ENCODE measurements at regions not wholly inside any gene's neighbourhood (a gene's known extent, or its start where the extent isn't known, plus 50 kb on each side); places are given as distances from the start of the nearest gene placed in this dataset.

- Histone ChIP-seq H3K36me3 (no peaks in the 10 kb centered on the region), H3K9me3 (peaks cover 1% of the 10 kb centered on the region), H3K27ac (no peak overlapping the region), H3K27me3 (no peaks in the 10 kb centered on the region), H3K4me1 (ENCODE audit: control insufficient read depth in 1 of 2, insufficient read depth in 1 of 2, low read depth in 1 of 2, low read length in 1 of 2) (no peaks in the 10 kb centered on the region), H3K4me3 (ENCODE audit: low read depth in 1 of 2, low read length in 1 of 2) (no peak overlapping the region)
- TF ChIP-seq CTCF (IDR thresholded peaks at IDR 0.05) = no peak
These were observed 731.5 kb downstream of the XPNPEP1 start for GRCh38 chr10:109191823-109192222.

DNA sequence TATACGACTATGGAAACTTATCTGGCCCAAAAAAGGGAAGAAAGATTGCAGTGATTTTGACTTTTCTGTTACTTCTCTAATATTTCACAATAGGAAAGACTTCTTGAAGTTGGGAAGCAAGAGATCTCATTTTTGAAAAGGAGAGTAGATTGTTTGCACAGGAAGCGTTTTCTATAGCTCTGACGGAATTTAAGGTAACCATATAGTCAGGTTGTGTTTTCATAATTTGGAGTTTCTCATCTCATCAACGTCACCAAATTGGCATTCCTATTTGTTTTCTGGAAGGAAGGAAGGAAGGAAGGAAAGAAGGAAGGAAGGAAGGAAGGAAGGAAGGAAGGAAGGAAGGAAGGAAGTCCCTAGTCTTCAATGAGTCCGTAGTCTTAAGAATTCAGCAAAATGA lies 732.0 kb downstream of the XPNPEP1 start:
- Histone ChIP-seq H3K9me3 (peaks cover 6% of the 10 kb centered on the region), H3K36me3 (no peaks in the 10 kb centered on the region), H3K27me3 (no peaks in the 10 kb centered on the region), H3K4me3 (ENCODE audit: low read depth in 1 of 2, low read length in 1 of 2) (no peak overlapping the region), H3K4me1 (ENCODE audit: control insufficient read depth in 1 of 2, insufficient read depth in 1 of 2, low read depth in 1 of 2, low read length in 1 of 2) (no peaks in the 10 kb centered on the region), H3K27ac (no peak overlapping the region)
- no peak for TF ChIP-seq CTCF (IDR thresholded peaks at IDR 0.05)

DNA sequence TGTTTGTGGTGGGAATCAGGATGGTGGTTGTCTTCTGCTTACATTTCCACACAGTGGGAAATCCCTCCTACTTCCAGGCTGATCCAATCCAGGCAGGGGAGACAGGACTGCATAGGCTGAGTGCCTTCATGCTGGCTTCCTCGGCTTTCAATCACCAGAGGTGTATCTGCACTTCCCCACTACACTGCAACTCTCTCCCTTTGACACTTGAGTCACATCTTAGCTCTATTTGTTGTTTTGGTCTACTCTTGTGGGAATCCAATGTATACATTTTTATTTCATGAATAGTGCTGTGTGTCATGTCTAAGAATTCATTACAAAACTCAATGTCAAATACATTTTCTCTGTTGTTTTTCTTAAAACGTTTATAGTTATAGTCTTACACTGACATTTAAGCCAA lies 735.6 kb downstream of the XPNPEP1 start:
- TF ChIP-seq CTCF (IDR thresholded peaks at IDR 0.05) = no peak
- Histone ChIP-seq H3K27me3 (no peaks in the 10 kb centered on the region), H3K36me3 (no peaks in the 10 kb centered on the region)

GRCh38 chr10:109183366-109183765 lies 739.9 kb downstream of the XPNPEP1 start:
- H3K27me3 ChIP-seq = no peaks in the 10 kb centered on the region
- H3K36me3 ChIP-seq = no peaks in the 10 kb centered on the region
- H3K9me3 ChIP-seq = peaks cover 6% of the 10 kb centered on the region
- no peak for TF ChIP-seq CTCF (IDR thresholded peaks at IDR 0.05)
- no peak overlapping the region for H3K27ac ChIP-seq
- H3K4me3 ChIP-seq (ENCODE audit: low read depth in 1 of 2, low read length in 1 of 2) = no peak overlapping the region
- no peaks in the 10 kb centered on the region for H3K4me1 ChIP-seq (ENCODE audit: control insufficient read depth in 1 of 2, insufficient read depth in 1 of 2, low read depth in 1 of 2, low read length in 1 of 2)

More for the DNA sequence above, 735.6 kb downstream of the XPNPEP1 start:
- Histone ChIP-seq H3K27ac (no peak overlapping the region), H3K9me3 (peaks cover 6% of the 10 kb centered on the region), H3K4me1 (ENCODE audit: control insufficient read depth in 1 of 2, insufficient read depth in 1 of 2, low read depth in 1 of 2, low read length in 1 of 2) (no peaks in the 10 kb centered on the region), H3K4me3 (ENCODE audit: low read depth in 1 of 2, low read length in 1 of 2) (no peak overlapping the region)

- no peak for TF ChIP-seq CTCF (IDR thresholded peaks at IDR 0.05)
- Histone ChIP-seq H3K9me3 (no peaks in the 10 kb centered on the region), H3K27ac (no peak overlapping the region), H3K27me3 (no peaks in the 10 kb centered on the region), H3K36me3 (no peaks in the 10 kb centered on the region), H3K4me1 (ENCODE audit: control insufficient read depth in 1 of 2, insufficient read depth in 1 of 2, low read depth in 1 of 2, low read length in 1 of 2) (no peaks in the 10 kb centered on the region), H3K4me3 (ENCODE audit: low read depth in 1 of 2, low read length in 1 of 2) (no peak overlapping the region)
These were observed 744.7 kb downstream of the XPNPEP1 start for GRCh38 chr10:109178591-109178990.

DNA sequence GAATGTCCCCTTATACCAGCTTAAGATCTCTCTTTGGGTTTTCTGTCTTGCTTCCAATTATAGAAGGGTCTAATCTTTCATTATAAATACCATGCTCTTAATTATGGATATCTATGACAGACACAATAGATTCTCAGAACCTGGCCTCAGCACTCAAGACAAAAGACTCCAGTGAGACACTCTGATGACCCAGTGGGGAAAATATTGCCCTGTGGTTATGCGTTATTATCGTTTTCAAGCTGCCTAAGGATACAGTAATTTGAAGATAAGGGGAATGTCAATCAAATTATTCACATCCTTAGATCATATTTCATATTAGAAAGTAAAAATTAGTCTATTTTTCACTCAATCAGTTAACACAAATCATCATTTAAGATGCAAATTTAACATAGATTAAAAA lies 748.8 kb downstream of the XPNPEP1 start:
- no peak for TF ChIP-seq CTCF (IDR thresholded peaks at IDR 0.05)
- Histone ChIP-seq H3K4me3 (ENCODE audit: low read depth in 1 of 2, low read length in 1 of 2) (no peak overlapping the region), H3K36me3 (no peaks in the 10 kb centered on the region), H3K4me1 (ENCODE audit: control insufficient read depth in 1 of 2, insufficient read depth in 1 of 2, low read depth in 1 of 2, low read length in 1 of 2) (no peaks in the 10 kb centered on the region), H3K27ac (no peak overlapping the region), H3K9me3 (no peaks in the 10 kb centered on the region), H3K27me3 (no peaks in the 10 kb centered on the region)
